Activated CD4-positive, alpha-beta T cell treated with anti-CD3 and anti-CD28 coated beads, Interleukin-2, amount 10 ng/mL, durations not matched to agents 24 days and 14 days (primary cell): ENCODE measurements at regions not wholly inside any gene's neighbourhood (a gene's known extent, or its start where the extent isn't known, plus 50 kb on each side); places are given as distances from the start of the nearest gene placed in this dataset.
A peak's percentile ranks its signal among the peaks of the same experiment; 100 is the strongest.

ENCODE experiments used
- DNase-seq: peaks from one replicate; pipeline ENCODE4 v3.0.0; 2022
- H3K27ac Mint-ChIP-seq: one replicate; pipeline ENCODE4 v1.8.0; 2022; ENCODE audit warnings: mild to moderate bottlenecking, mixed read lengths
- H3K27me3 Mint-ChIP-seq: one replicate; pipeline ENCODE4 v1.8.0; 2022; ENCODE audit warnings: mixed read lengths
- H3K36me3 Mint-ChIP-seq: one replicate; pipeline ENCODE4 v1.8.0; 2022; ENCODE audit warnings: low read depth, mild to moderate bottlenecking, mixed read lengths
- H3K4me1 Mint-ChIP-seq: one replicate; pipeline ENCODE4 v1.8.0; 2021; ENCODE audit warnings: mixed read lengths
- H3K4me3 Mint-ChIP-seq: one replicate; pipeline ENCODE4 v1.8.0; 2022; ENCODE audit warnings: mild to moderate bottlenecking, moderate library complexity, mixed read lengths
- H3K9me3 Mint-ChIP-seq: one replicate; pipeline ENCODE4 v1.8.0; 2021; ENCODE audit warnings: mixed read lengths
- intact Hi-C: fragments of 100-400 bp; cut with micrococcal nuclease; formaldehyde crosslinking; loops from one replicate; pipeline ENCODE4 v1.15.1; 2023

- Mint-ChIP-seq H3K27ac (no peak overlapping the region), H3K4me3 (no peak overlapping the region), H3K4me1 (no peaks in the 10 kb centered on the region), H3K27me3 (peaks cover 2% of the 10 kb centered on the region), H3K36me3 (no peaks in the 10 kb centered on the region), H3K9me3 (no peaks in the 10 kb centered on the region)
- intact Hi-C loops, result no loop called here
- no peak for DNase-seq
Measured at GRCh38 chr16:85365120-85365519, 248.0 kb upstream of the GSE1 start.

GRCh38 chr16:85366031-85366763 is 246.9 kb upstream of the GSE1 start:
- Mint-ChIP-seq H3K9me3 (no peaks in the 10 kb centered on the region), H3K36me3 (no peaks in the 10 kb centered on the region), H3K4me1 (no peaks in the 10 kb centered on the region), H3K27ac (no peak overlapping the region), H3K27me3 (no peaks in the 10 kb centered on the region), H3K4me3 (no peak overlapping the region)
- intact Hi-C loops, result no loop called here
- DNase-seq, result no peak

GRCh38 chr16:85367485-85367884 is 245.6 kb upstream of the GSE1 start:
- no peaks in the 10 kb centered on the region for H3K36me3 Mint-ChIP-seq
- intact Hi-C loops, result no loop called here
- H3K27ac Mint-ChIP-seq, result no peak overlapping the region
- no peak overlapping the region for H3K4me3 Mint-ChIP-seq
- H3K27me3 Mint-ChIP-seq, result no peaks in the 10 kb centered on the region
- no peaks in the 10 kb centered on the region for H3K4me1 Mint-ChIP-seq
- no peaks in the 10 kb centered on the region for H3K9me3 Mint-ChIP-seq
- no peak for DNase-seq

GRCh38 chr16:85369060-85369459 is 244.1 kb upstream of the GSE1 start:
- DNase-seq, result no peak
- no peaks in the 10 kb centered on the region for H3K9me3 Mint-ChIP-seq
- H3K4me1 Mint-ChIP-seq, result peaks cover 4% of the 10 kb centered on the region
- intact Hi-C loops, result no loop called here
- H3K4me3 Mint-ChIP-seq, result no peak overlapping the region
- H3K36me3 Mint-ChIP-seq, result no peaks in the 10 kb centered on the region
- H3K27ac Mint-ChIP-seq, result no peak overlapping the region
- H3K27me3 Mint-ChIP-seq, result no peaks in the 10 kb centered on the region

- Mint-ChIP-seq H3K4me1 (peaks cover 4% of the 10 kb centered on the region), H3K9me3 (no peaks in the 10 kb centered on the region), H3K4me3 (no peak overlapping the region), H3K27me3 (no peaks in the 10 kb centered on the region), H3K27ac (no peak overlapping the region), H3K36me3 (no peaks in the 10 kb centered on the region)
- peak; percentile 84 for DNase-seq
- intact Hi-C loops, result no loop called here
Measured at GRCh38 chr16:85369741-85370528, 243.2 kb upstream of the GSE1 start.

GRCh38 chr16:85370543-85370880 is 242.6 kb upstream of the GSE1 start:
- no peak overlapping the region for H3K27ac Mint-ChIP-seq
- H3K36me3 Mint-ChIP-seq, result no peaks in the 10 kb centered on the region

GRCh38 chr16:85370881-85371651 is 242.1 kb upstream of the GSE1 start:
- intact Hi-C loops, result no loop called here
- no peaks in the 10 kb centered on the region for H3K9me3 Mint-ChIP-seq
- DNase-seq, result no peak

More at GRCh38 chr16:85370543-85370880, 242.6 kb upstream of the GSE1 start:
- intact Hi-C loops, result no loop called here
- Mint-ChIP-seq H3K4me3 (no peak overlapping the region), H3K9me3 (no peaks in the 10 kb centered on the region), H3K4me1 (peaks cover 4% of the 10 kb centered on the region), H3K27me3 (no peaks in the 10 kb centered on the region)
- DNase-seq, result no peak

GRCh38 chr16:85371948-85372347 is 241.2 kb upstream of the GSE1 start:
- Mint-ChIP-seq H3K27ac (no peak overlapping the region), H3K27me3 (no peaks in the 10 kb centered on the region), H3K4me1 (peaks cover 4% of the 10 kb centered on the region), H3K9me3 (no peaks in the 10 kb centered on the region), H3K36me3 (no peaks in the 10 kb centered on the region), H3K4me3 (no peak overlapping the region)
- intact Hi-C loops, result no loop called here
- no peak for DNase-seq

More at GRCh38 chr16:85370881-85371651, 242.1 kb upstream of the GSE1 start:
- H3K4me3 Mint-ChIP-seq, result no peak overlapping the region
- peaks cover 4% of the 10 kb centered on the region for H3K4me1 Mint-ChIP-seq
- no peak overlapping the region for H3K27ac Mint-ChIP-seq
- no peaks in the 10 kb centered on the region for H3K27me3 Mint-ChIP-seq
- H3K36me3 Mint-ChIP-seq, result no peaks in the 10 kb centered on the region

GRCh38 chr16:85372627-85373372 is 240.3 kb upstream of the GSE1 start:
- intact Hi-C loops, result no loop called here
- H3K27me3 Mint-ChIP-seq, result no peaks in the 10 kb centered on the region
- peaks cover 4% of the 10 kb centered on the region for H3K4me1 Mint-ChIP-seq
- peak; percentile 66 for DNase-seq
- no peaks in the 10 kb centered on the region for H3K36me3 Mint-ChIP-seq
- H3K27ac Mint-ChIP-seq, result peak overlapping the region; percentile 29
- H3K4me3 Mint-ChIP-seq, result no peak overlapping the region
- H3K9me3 Mint-ChIP-seq, result no peaks in the 10 kb centered on the region

- H3K9me3 Mint-ChIP-seq, result no peaks in the 10 kb centered on the region
- no peak overlapping the region for H3K4me3 Mint-ChIP-seq
- H3K36me3 Mint-ChIP-seq, result no peaks in the 10 kb centered on the region
- H3K27ac Mint-ChIP-seq, result no peak overlapping the region
- peaks cover 4% of the 10 kb centered on the region for H3K4me1 Mint-ChIP-seq
- intact Hi-C loops, result no loop called here
- no peak for DNase-seq
- no peaks in the 10 kb centered on the region for H3K27me3 Mint-ChIP-seq
Measured at GRCh38 chr16:85373741-85374570, 239.2 kb upstream of the GSE1 start.

GRCh38 chr16:85374571-85374872 is 238.6 kb upstream of the GSE1 start:
- no peaks in the 10 kb centered on the region for H3K27me3 Mint-ChIP-seq

GRCh38 chr16:85375282-85375681 is 237.8 kb upstream of the GSE1 start:
- Mint-ChIP-seq H3K36me3 (no peaks in the 10 kb centered on the region), H3K27ac (no peak overlapping the region), H3K9me3 (no peaks in the 10 kb centered on the region), H3K27me3 (peaks cover 1% of the 10 kb centered on the region), H3K4me3 (no peak overlapping the region), H3K4me1 (peaks cover 4% of the 10 kb centered on the region)
- no peak for DNase-seq
- intact Hi-C loops, result no loop called here

More at GRCh38 chr16:85374571-85374872, 238.6 kb upstream of the GSE1 start:
- peaks cover 4% of the 10 kb centered on the region for H3K4me1 Mint-ChIP-seq
- H3K4me3 Mint-ChIP-seq, result no peak overlapping the region
- H3K36me3 Mint-ChIP-seq, result no peaks in the 10 kb centered on the region
- H3K9me3 Mint-ChIP-seq, result no peaks in the 10 kb centered on the region
- intact Hi-C loops, result no loop called here
- no peak overlapping the region for H3K27ac Mint-ChIP-seq
- no peak for DNase-seq
